GM23248 (cell line): ENCODE measurements at regions not wholly inside any gene's neighbourhood (a gene's known extent, or its start where the extent isn't known, plus 50 kb on each side); places are given as distances from the start of the nearest gene placed in this dataset.

Experiments
- EZH2 ChIP-seq: fragments of 200-600 bp; sonication (generic); IDR thresholded peaks from 2 replicates; pipeline ENCODE4 v1.6.1; 2018; ENCODE audit warnings: antibody characterized with exemption, mild to moderate bottlenecking; ENCODE audit not compliant: insufficient read depth, poor library complexity, severe bottlenecking
- EZH2phosphoT487 ChIP-seq: fragments of 200-600 bp; sonication (generic); IDR thresholded peaks from 2 replicates; pipeline ENCODE4 v1.6.1; 2018; ENCODE audit warnings: antibody characterized with exemption, moderate library complexity, mild to moderate bottlenecking, low read depth; ENCODE audit not compliant: insufficient read depth

DNA sequence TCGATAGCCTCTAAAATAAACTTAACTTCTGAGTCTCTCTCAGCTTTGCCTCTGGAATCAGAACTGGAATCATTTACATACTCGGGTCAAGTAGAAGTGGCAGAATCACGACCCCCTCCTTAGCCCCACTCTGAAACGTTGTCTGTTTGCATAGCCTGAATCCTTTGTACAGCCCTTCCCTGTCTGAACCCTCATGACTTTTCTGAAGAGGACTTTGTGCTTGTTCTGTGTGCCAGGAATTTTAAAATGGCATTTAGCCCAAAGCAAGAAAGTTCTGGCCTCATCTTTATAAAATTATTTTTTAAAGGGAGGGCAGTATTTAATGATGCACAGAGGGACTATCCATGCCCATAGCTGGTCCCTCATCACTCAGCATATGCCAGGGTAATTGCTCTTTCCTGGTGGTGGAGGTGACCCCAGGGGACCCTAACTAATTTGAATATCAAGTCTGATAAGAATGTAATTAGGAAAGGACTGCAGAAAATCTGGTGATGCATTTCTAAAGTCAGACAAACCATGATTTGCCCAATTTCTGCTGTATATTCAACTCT is 342.7 kb upstream of the TNRC6C start:
- TF ChIP-seq EZH2 (no peak), EZH2phosphoT487 (no peak)
